ENCODE measurements at regions not wholly inside any gene's neighbourhood (a gene's known extent, or its start where the extent isn't known, plus 50 kb on each side); places are given as distances from the start of the nearest gene placed in this dataset.

- TF ChIP-seq POU6F1 (CRISPR knock-in tag; IDR thresholded peaks at IDR 0.05; ENCODE audit: borderline replicate concordance, low read depth) (no peak), GLIS3 (CRISPR knock-in tag; IDR thresholded peaks at IDR 0.05) (no peak), ARNTL (CRISPR knock-in tag; IDR thresholded peaks at IDR 0.05; ENCODE audit: borderline replicate concordance, low read depth) (no peak), ZNF8 (CRISPR knock-in tag; IDR thresholded peaks at IDR 0.05) (no peak), TSHZ2 (CRISPR knock-in tag; IDR thresholded peaks at IDR 0.05) (no peak), ISL1 (CRISPR knock-in tag; IDR thresholded peaks at IDR 0.05) (no peak), ZFP30 (CRISPR knock-in tag; IDR thresholded peaks at IDR 0.05) (no peak), BACH2 (CRISPR knock-in tag; IDR thresholded peaks at IDR 0.05; ENCODE audit: borderline replicate concordance) (no peak), ZFP3 (CRISPR knock-in tag; IDR thresholded peaks at IDR 0.05) (no peak), SNAI2 (CRISPR knock-in tag; IDR thresholded peaks at IDR 0.05) (no peak), ZC3H10 (CRISPR knock-in tag; IDR thresholded peaks at IDR 0.05) (no peak), ZNF565 (CRISPR knock-in tag; conservative IDR thresholded peaks at IDR 0.05; ENCODE audit: low read depth) (no peak), ZNF70 (CRISPR knock-in tag; IDR thresholded peaks at IDR 0.05) (no peak), CSRNP3 (CRISPR knock-in tag; IDR thresholded peaks at IDR 0.05) (no peak), PATZ1 (CRISPR knock-in tag; IDR thresholded peaks at IDR 0.05; ENCODE audit: borderline replicate concordance) (no peak), TOX (CRISPR knock-in tag; IDR thresholded peaks at IDR 0.05; ENCODE audit: borderline replicate concordance) (no peak)
- no peak for ATAC-seq
Observed at GRCh38 chr5:27476356-27476988, 438.1 kb upstream of the CDH9 start.

- TF ChIP-seq PATZ1 (CRISPR knock-in tag; IDR thresholded peaks at IDR 0.05; ENCODE audit: borderline replicate concordance) = no peak
- TF ChIP-seq GLIS3 (CRISPR knock-in tag; IDR thresholded peaks at IDR 0.05) = no peak
- TF ChIP-seq ARNTL (CRISPR knock-in tag; IDR thresholded peaks at IDR 0.05; ENCODE audit: borderline replicate concordance, low read depth) = no peak
- no peak for TF ChIP-seq ZC3H10 (CRISPR knock-in tag; IDR thresholded peaks at IDR 0.05)
- no peak for TF ChIP-seq ZFP3 (CRISPR knock-in tag; IDR thresholded peaks at IDR 0.05)
- TF ChIP-seq POU6F1 (CRISPR knock-in tag; IDR thresholded peaks at IDR 0.05; ENCODE audit: borderline replicate concordance, low read depth) = no peak
- TF ChIP-seq ZFP30 (CRISPR knock-in tag; IDR thresholded peaks at IDR 0.05) = no peak
- TF ChIP-seq OSR1 (CRISPR knock-in tag; IDR thresholded peaks at IDR 0.05) = no peak
- no peak for TF ChIP-seq CREB5 (CRISPR knock-in tag; IDR thresholded peaks at IDR 0.05; ENCODE audit: low read depth)
- no peak for TF ChIP-seq TSHZ2 (CRISPR knock-in tag; IDR thresholded peaks at IDR 0.05)
- no peak for TF ChIP-seq TCF4 (CRISPR knock-in tag; IDR thresholded peaks at IDR 0.05; ENCODE audit: borderline replicate concordance)
- no peak for TF ChIP-seq ZNF70 (CRISPR knock-in tag; IDR thresholded peaks at IDR 0.05)
- TF ChIP-seq SNAI2 (CRISPR knock-in tag; IDR thresholded peaks at IDR 0.05) = no peak
- TF ChIP-seq BACH2 (CRISPR knock-in tag; IDR thresholded peaks at IDR 0.05; ENCODE audit: borderline replicate concordance) = no peak
- TF ChIP-seq RARB (CRISPR knock-in tag; IDR thresholded peaks at IDR 0.05) = no peak
- TF ChIP-seq TOX (CRISPR knock-in tag; IDR thresholded peaks at IDR 0.05; ENCODE audit: borderline replicate concordance) = no peak
- TF ChIP-seq PPARA (CRISPR knock-in tag; IDR thresholded peaks at IDR 0.05; ENCODE audit: borderline replicate concordance) = no peak
- no peak for TF ChIP-seq CSDC2 (CRISPR knock-in tag; IDR thresholded peaks at IDR 0.05)
Observed at GRCh38 chr5:27475063-27475462, 436.7 kb upstream of the CDH9 start.

More at GRCh38 chr5:27475063-27475462, 436.7 kb upstream of the CDH9 start:
- ATAC-seq = no peak

All from SK-N-SH treated with all-trans-retinoic acid at 6 μM for 48 hours (cell line).